Omental fat pad (tissue), 3 donors: ENCODE measurements at regions not wholly inside any gene's neighbourhood (a gene's known extent, or its start where the extent isn't known, plus 50 kb on each side); places are given as distances from the start of the nearest gene placed in this dataset.

ENCODE experiments used
- ATAC-seq: fragments of 150-250 bp; one replicate; pipeline ENCODE4 v1.9.1; 2016; ENCODE audit warnings: mild to moderate bottlenecking, moderate library complexity; ENCODE audit not compliant: low FRiP score
- DNase-seq: peaks from one replicate; pipeline ENCODE4 v3.0.0-alpha.2; 2019; ENCODE audit warnings: low spot score
- TF ChIP-seq, protein P1 (sequence below), 3 donors: fragments of 450-650 bp; IDR thresholded peaks; one replicate each; pipeline ENCODE4 v1.5.1; 2016 to 2017; ENCODE audit warnings: antibody characterized with exemption in 3 of 3, mild to moderate bottlenecking in 3 of 3, moderate library complexity in 2 of 3

- ATAC-seq (peak; percentile 57), DNase-seq (no peak)
- TF ChIP-seq, protein P1, sequence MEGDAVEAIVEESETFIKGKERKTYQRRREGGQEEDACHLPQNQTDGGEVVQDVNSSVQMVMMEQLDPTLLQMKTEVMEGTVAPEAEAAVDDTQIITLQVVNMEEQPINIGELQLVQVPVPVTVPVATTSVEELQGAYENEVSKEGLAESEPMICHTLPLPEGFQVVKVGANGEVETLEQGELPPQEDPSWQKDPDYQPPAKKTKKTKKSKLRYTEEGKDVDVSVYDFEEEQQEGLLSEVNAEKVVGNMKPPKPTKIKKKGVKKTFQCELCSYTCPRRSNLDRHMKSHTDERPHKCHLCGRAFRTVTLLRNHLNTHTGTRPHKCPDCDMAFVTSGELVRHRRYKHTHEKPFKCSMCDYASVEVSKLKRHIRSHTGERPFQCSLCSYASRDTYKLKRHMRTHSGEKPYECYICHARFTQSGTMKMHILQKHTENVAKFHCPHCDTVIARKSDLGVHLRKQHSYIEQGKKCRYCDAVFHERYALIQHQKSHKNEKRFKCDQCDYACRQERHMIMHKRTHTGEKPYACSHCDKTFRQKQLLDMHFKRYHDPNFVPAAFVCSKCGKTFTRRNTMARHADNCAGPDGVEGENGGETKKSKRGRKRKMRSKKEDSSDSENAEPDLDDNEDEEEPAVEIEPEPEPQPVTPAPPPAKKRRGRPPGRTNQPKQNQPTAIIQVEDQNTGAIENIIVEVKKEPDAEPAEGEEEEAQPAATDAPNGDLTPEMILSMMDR (IDR thresholded peaks at IDR 0.05) = no peak
Measured at GRCh38 chr5:15406478-15406877, 93.5 kb upstream of the FBXL7 start.

DNA sequence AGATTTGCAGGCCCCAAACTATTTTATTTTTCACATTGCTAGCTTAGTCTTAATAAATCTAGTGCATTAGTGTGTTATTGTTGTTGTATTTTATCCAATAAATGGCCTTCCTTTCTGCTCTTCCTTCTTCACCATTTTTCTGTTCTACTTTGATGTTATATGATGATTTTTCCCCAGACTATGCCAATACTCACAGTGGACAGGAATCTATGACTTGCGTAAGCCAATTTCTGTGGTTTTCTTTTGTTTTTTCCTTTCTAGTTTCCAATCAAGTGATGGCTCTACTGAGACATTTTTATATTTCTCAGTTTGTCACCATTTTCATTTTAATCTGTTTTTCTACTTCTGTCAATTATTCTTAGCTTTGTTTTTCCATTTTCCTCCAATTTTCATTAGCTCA, 106.8 kb upstream of the FBXL7 start:
- DNase-seq (no peak), ATAC-seq (no peak)
- TF ChIP-seq, protein P1 (IDR thresholded peaks at IDR 0.05) = no peak

DNA sequence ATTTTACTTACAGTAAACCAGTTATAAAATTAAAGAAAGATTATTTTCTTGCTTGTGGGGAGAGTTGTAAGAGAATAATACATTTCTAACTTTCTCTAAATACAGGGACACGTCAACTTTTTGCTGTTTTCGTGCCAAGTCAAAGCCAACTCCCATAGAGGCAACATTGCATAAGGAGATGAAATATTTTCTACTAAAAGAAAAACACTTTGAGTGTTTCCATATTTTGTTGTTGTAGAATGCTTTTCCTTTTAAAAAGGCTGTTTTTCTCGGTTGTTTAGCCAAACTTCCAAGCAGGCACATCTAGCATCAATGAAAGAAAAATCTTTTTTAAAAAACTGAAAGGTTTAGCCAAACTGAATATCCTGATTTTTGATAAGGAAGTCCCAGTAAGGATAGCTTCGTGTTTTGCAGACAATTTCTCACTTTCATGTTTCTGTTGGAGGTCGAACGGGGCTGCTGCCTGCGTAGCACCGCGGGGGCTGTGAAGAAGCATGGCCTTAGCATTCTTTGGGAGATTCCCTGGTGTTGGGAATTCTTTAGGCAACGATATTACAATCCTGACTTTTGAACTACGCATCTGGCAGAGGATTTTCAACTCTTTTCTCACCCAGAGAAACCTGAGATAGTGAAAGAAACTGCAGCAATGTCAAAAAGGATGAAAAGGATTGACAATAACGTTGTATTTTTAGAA, 108.1 kb upstream of the FBXL7 start:
- DNase-seq (no peak), ATAC-seq (peak; percentile 54)
- TF ChIP-seq, protein P1 (IDR thresholded peaks at IDR 0.05) = no peak

GRCh38 chr5:15388866-15389265, 111.1 kb upstream of the FBXL7 start:
- ATAC-seq (no peak), DNase-seq (no peak)
- TF ChIP-seq, protein P1 (IDR thresholded peaks at IDR 0.05) = no peak

- TF ChIP-seq, protein P1 (IDR thresholded peaks at IDR 0.05) = no peak
- ATAC-seq (no peak), DNase-seq (no peak)
Measured at GRCh38 chr5:15387931-15388524, 112.0 kb upstream of the FBXL7 start.

GRCh38 chr5:15386122-15386521, 113.9 kb upstream of the FBXL7 start:
- no peak for ATAC-seq
- no peak for DNase-seq
- TF ChIP-seq, protein P1 (IDR thresholded peaks at IDR 0.05) = no peak

DNA sequence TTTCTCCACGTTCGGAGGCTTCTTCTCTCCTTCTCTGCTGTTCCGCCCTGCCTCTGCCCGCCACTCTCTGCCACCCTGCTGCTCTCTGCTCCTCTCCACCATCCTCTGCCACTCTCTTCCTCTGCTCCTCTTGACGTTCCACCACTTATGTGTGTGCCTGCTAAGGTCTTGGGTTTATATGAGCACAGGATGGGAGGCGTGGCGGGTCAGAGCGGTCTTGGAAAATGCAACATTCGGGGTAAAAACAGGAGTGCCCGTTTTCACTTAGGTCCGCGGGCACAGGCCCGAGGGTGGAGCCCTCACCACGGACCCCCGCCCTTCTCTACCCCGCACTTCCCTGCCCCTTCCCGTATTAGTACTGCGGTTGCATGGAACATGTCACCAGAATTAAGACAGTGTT, 114.4 kb upstream of the FBXL7 start:
- TF ChIP-seq, protein P1 (IDR thresholded peaks at IDR 0.05) = no peak
- no peak for DNase-seq
- no peak for ATAC-seq
